GM06990 (cell line): ENCODE measurements at regions not wholly inside any gene's neighbourhood (a gene's known extent, or its start where the extent isn't known, plus 50 kb on each side); places are given as distances from the start of the nearest gene placed in this dataset.

Experiments used
- DNase-seq: peaks from one replicate; pipeline ENCODE4 v3.0.0-alpha.2; 2011; ENCODE audit not compliant: insufficient read length; ENCODE audit errors: extremely low read depth
- H3K27me3 ChIP-seq: replicated peaks from 2 replicates; pipeline ENCODE4 v1.6.0; 2011; ENCODE audit warnings: low read length; ENCODE audit not compliant: control insufficient read depth, insufficient read depth
- H3K36me3 ChIP-seq: 2 replicates; pipeline ENCODE4 v1.5.1; 2011; ENCODE audit warnings: low read length; ENCODE audit not compliant: control insufficient read depth, insufficient read depth
- H3K4me3 ChIP-seq: replicated peaks from 2 replicates; pipeline ENCODE4 v1.5.1; 2011; ENCODE audit warnings: low read depth, mild to moderate bottlenecking, control low read depth, low read length
- CTCF ChIP-seq: IDR thresholded peaks from 2 replicates; pipeline ENCODE4 v1.5.1; 2011; ENCODE audit warnings: low read length, control low read depth, mild to moderate bottlenecking, inconsistent platforms; ENCODE audit not compliant: insufficient read depth, poor library complexity, severe bottlenecking

- DNase-seq = no peak
- no peaks in the 10 kb centered on the region for H3K27me3 ChIP-seq
- H3K4me3 ChIP-seq = no peak overlapping the region
- H3K36me3 ChIP-seq = no peaks in the 10 kb centered on the region
- no peak for TF ChIP-seq CTCF
These were observed 238.7 kb upstream of the ELAC2 start for GRCh38 chr17:13256545-13256944.

- H3K36me3 ChIP-seq = no peaks in the 10 kb centered on the region
- no peaks in the 10 kb centered on the region for H3K27me3 ChIP-seq
- TF ChIP-seq CTCF = no peak
- H3K4me3 ChIP-seq = no peak overlapping the region
- no peak for DNase-seq
These were observed 236.0 kb upstream of the ELAC2 start for GRCh38 chr17:13253733-13254410.

- no peaks in the 10 kb centered on the region for H3K36me3 ChIP-seq
- H3K4me3 ChIP-seq = no peak overlapping the region
- no peaks in the 10 kb centered on the region for H3K27me3 ChIP-seq
- TF ChIP-seq CTCF = no peak
- DNase-seq = no peak
These were observed 226.7 kb upstream of the ELAC2 start for GRCh38 chr17:13244513-13244912.

- TF ChIP-seq CTCF = no peak
- Histone ChIP-seq H3K4me3 (no peak overlapping the region), H3K27me3 (no peaks in the 10 kb centered on the region), H3K36me3 (no peaks in the 10 kb centered on the region)
- no peak for DNase-seq
These were observed 225.8 kb upstream of the ELAC2 start for GRCh38 chr17:13243585-13243984.

GRCh38 chr17:13240851-13241250 is 223.0 kb upstream of the ELAC2 start:
- Histone ChIP-seq H3K36me3 (no peaks in the 10 kb centered on the region), H3K4me3 (no peak overlapping the region), H3K27me3 (no peaks in the 10 kb centered on the region)
- DNase-seq = no peak
- no peak for TF ChIP-seq CTCF
